HepG2 (cell line): ENCODE measurements at regions not wholly inside any gene's neighbourhood (a gene's known extent, or its start where the extent isn't known, plus 50 kb on each side); places are given as distances from the start of the nearest gene placed in this dataset.

Source experiments
- ARID5B ChIP-seq: IDR thresholded peaks from 2 replicates; pipeline ENCODE4 v1.4.0; 2020; ENCODE audit warnings: mild to moderate bottlenecking, missing genetic modification reagents
- CTCF ChIP-seq: sonication (generic); formaldehyde crosslinking; IDR thresholded peaks from 2 replicates; pipeline ENCODE4 v1.5.0; 2020; ENCODE audit warnings: mild to moderate bottlenecking, missing genetic modification reagents, moderate library complexity
- HCFC1 ChIP-seq: fragments of 150-350 bp; IDR thresholded peaks from 2 replicates; pipeline ENCODE4 v1.6.1; 2014; ENCODE audit warnings: low read depth, low read length
- PHF8 ChIP-seq: sonication (generic); formaldehyde crosslinking; IDR thresholded peaks from 2 replicates; pipeline ENCODE4 v1.5.0; 2020; ENCODE audit warnings: missing genetic modification reagents
- SIN3A ChIP-seq: IDR thresholded peaks from 2 replicates; pipeline ENCODE4 v1.6.1; 2011; ENCODE audit warnings: low read depth, mild to moderate bottlenecking, control low read depth, low read length, borderline replicate concordance
- SRSF4 ChIP-seq: fragments of 200-400 bp; formaldehyde crosslinking; IDR thresholded peaks from one replicate; pipeline ENCODE4 v1.6.1; 2018; ENCODE audit warnings: mild to moderate bottlenecking, low read depth, low read length, moderate library complexity; ENCODE audit not compliant: poor library complexity, severe bottlenecking
- TFDP2 ChIP-seq: sonication (generic); formaldehyde crosslinking; IDR thresholded peaks from 2 replicates; pipeline ENCODE4 v1.4.0; 2020; ENCODE audit warnings: missing genetic modification reagents
- UBTF ChIP-seq: sonication (generic); formaldehyde crosslinking; IDR thresholded peaks from 2 replicates; pipeline ENCODE4 v1.4.0; 2020; ENCODE audit warnings: mild to moderate bottlenecking, missing genetic modification reagents
- ZNF558 ChIP-seq: sonication (generic); formaldehyde crosslinking; IDR thresholded peaks from 2 replicates; pipeline ENCODE4 v1.9.0; 2022; ENCODE audit warnings: mild to moderate bottlenecking, missing genetic modification reagents, borderline replicate concordance

- TF ChIP-seq CTCF (CRISPR knock-in tag), result no peak
- TF ChIP-seq SRSF4, result no peak
- no peak for TF ChIP-seq SIN3A
- no peak for TF ChIP-seq ZNF558 (CRISPR knock-in tag)
- no peak for TF ChIP-seq PHF8 (CRISPR knock-in tag)
- no peak for TF ChIP-seq UBTF (CRISPR knock-in tag)
- TF ChIP-seq HCFC1, result no peak
- TF ChIP-seq TFDP2, result no peak
- no peak for TF ChIP-seq ARID5B (CRISPR knock-in tag)
Observed at GRCh38 chr11:122186439-122187080, 70.5 kb upstream of the BLID start (continued).
